ENCODE measurements at regions not wholly inside any gene's neighbourhood (a gene's known extent, or its start where the extent isn't known, plus 50 kb on each side); places are given as distances from the start of the nearest gene placed in this dataset.

DNA sequence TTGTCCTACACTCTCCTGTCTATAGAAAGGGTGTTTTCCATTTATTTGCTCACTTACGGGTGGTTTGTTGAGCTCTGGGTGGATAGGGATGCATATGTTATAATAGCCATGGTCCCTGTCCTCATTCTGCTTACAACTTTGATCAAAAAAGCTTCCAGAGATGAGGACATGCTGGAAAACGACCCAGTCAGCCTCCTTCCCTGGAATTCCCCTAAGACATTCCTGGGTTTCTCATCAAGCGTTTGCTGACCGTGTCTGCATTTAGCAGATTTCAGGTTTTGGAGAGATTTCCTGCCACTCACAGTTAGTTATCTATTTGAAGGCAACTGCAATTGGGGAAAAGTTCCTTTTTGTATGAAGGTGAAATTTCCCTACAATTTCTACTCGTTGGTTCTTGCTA, 152.8 kb upstream of the AFDN start:
- no peak for FAIRE-seq
- Histone ChIP-seq H3K4me3 (ENCODE audit: low read depth, low read length) (no peak overlapping the region), H3K36me3 (ENCODE audit: control insufficient read depth, insufficient read depth, low read length) (no peaks in the 10 kb centered on the region), H3K27me3 (ENCODE audit: control insufficient read depth, insufficient read depth, low read length) (peaks cover 6% of the 10 kb centered on the region)
- TF ChIP-seq CTCF (IDR thresholded peaks at IDR 0.05; ENCODE audit: insufficient read depth, low read length, severe bottlenecking): no peak
- no peak for DNase-seq (ENCODE audit: low read depth)

DNA sequence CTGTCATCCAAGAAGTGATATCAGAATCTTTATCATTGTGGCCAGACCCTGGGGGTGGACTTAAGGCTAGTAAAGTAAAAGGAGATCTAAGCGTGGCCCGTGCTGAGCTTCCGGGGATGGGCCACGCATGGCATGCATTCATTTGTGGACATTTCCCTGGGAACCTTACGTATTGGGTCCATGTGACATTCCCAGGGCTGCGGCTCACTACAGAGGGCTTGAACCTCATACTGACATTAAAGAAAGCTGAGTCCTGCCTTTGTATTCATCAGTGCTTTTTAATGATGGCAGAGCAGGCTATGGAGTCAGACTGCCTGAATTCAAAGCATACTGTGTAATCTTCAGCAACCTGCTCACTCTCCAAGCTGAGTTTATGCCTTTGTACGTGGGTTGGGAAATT, 152.2 kb upstream of the AFDN start:
- Histone ChIP-seq H3K27me3 (ENCODE audit: control insufficient read depth, insufficient read depth, low read length) (peaks cover 6% of the 10 kb centered on the region), H3K36me3 (ENCODE audit: control insufficient read depth, insufficient read depth, low read length) (no peaks in the 10 kb centered on the region), H3K4me3 (ENCODE audit: low read depth, low read length) (no peak overlapping the region)
- no peak for DNase-seq (ENCODE audit: low read depth)
- no peak for FAIRE-seq
- no peak for TF ChIP-seq CTCF (IDR thresholded peaks at IDR 0.05; ENCODE audit: insufficient read depth, low read length, severe bottlenecking)

DNA sequence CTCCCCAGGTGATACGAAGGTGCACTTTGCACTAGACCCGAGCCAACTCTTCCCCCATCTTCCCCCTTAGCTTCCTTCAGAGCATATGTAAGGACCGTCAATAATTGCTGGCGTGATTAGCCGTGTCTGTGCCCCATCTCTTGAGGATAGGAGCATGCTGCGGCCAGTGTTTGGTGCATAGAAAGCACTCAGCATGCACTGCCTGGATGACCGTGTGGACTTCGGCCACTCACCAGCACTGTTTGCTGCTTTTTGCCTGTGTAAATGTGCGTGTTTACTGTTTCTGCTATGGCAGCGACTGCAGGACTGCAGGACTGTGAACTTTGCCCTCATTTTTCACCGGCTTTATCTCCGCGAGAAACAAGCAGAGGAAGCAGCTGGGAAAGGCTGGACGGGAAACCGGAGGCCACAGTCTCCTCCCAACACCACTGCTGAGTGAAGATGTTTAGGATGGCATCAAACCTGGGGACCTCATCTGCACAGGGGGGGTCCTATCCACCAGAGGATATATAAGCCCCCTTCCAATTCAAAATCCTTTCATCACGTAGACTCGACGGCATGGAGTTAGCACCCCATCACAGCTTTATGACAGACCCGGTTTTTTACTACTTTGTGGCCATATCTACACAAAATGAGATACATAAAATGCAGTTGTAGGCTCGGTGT, 150.6 kb upstream of the AFDN start:
- FAIRE-seq (no peak), DNase-seq (ENCODE audit: low read depth) (no peak)
- Histone ChIP-seq H3K4me3 (ENCODE audit: low read depth, low read length) (no peak overlapping the region), H3K36me3 (ENCODE audit: control insufficient read depth, insufficient read depth, low read length) (no peaks in the 10 kb centered on the region), H3K27me3 (ENCODE audit: control insufficient read depth, insufficient read depth, low read length) (peaks cover 6% of the 10 kb centered on the region)
- no peak for TF ChIP-seq CTCF (IDR thresholded peaks at IDR 0.05; ENCODE audit: insufficient read depth, low read length, severe bottlenecking)

GRCh38 chr6:167676666-167677421, 149.9 kb upstream of the AFDN start:
- H3K4me3 ChIP-seq (ENCODE audit: low read depth, low read length): no peak overlapping the region
- H3K36me3 ChIP-seq (ENCODE audit: control insufficient read depth, insufficient read depth, low read length): no peaks in the 10 kb centered on the region
- TF ChIP-seq CTCF (IDR thresholded peaks at IDR 0.05; ENCODE audit: insufficient read depth, low read length, severe bottlenecking): no peak
- H3K27me3 ChIP-seq (ENCODE audit: control insufficient read depth, insufficient read depth, low read length): peaks cover 6% of the 10 kb centered on the region
- no peak for DNase-seq (ENCODE audit: low read depth)
- FAIRE-seq: no peak

GRCh38 chr6:167677422-167677789, 149.3 kb upstream of the AFDN start:
- no peak for FAIRE-seq

More at GRCh38 chr6:167677422-167677789, 149.3 kb upstream of the AFDN start:
- H3K36me3 ChIP-seq (ENCODE audit: control insufficient read depth, insufficient read depth, low read length): no peaks in the 10 kb centered on the region
- H3K4me3 ChIP-seq (ENCODE audit: low read depth, low read length): no peak overlapping the region
- DNase-seq (ENCODE audit: low read depth): no peak
- peaks cover 6% of the 10 kb centered on the region for H3K27me3 ChIP-seq (ENCODE audit: control insufficient read depth, insufficient read depth, low read length)
- no peak for TF ChIP-seq CTCF (IDR thresholded peaks at IDR 0.05; ENCODE audit: insufficient read depth, low read length, severe bottlenecking)
